ENCODE measurements at regions not wholly inside any gene's neighbourhood (a gene's known extent, or its start where the extent isn't known, plus 50 kb on each side); places are given as distances from the start of the nearest gene placed in this dataset.

DNA sequence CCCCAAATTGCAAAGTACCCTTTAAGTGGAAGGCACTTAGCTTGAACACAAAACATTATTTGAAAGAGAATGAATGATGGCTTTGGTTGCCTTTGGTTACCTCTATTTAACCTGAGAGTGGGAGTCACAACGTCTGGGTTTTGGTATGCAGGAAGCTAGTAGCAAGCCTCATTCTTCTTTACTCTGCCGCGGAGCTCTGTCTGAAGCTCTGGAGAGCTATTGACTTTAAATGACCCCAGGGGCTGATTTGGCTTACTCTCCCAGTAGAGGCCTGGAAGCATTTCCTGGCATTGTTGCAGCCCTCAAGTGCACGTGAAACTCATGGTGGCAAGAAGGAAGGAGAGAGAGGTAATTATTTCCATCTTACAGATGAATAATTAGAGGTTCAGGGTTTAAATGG lies 81.8 kb upstream of the MAGEA4 start:
- POLR2A ChIA-PET (ENCODE audit: unreplicated experiment) = no interaction called here
- no peak overlapping the region for H3K27ac ChIP-seq (ENCODE audit: low read length)
- no peaks in the 10 kb centered on the region for H3K79me2 ChIP-seq (ENCODE audit: low read length)
- no peaks in the 10 kb centered on the region for H3K9me3 ChIP-seq (ENCODE audit: low read length)
- CTCF ChIA-PET = no interaction called here
- no peaks in the 10 kb centered on the region for H3K27me3 ChIP-seq (ENCODE audit: low read length)
- H3K4me2 ChIP-seq (ENCODE audit: low read length) = no peak overlapping the region
- no peak overlapping the region for H3K4me3 ChIP-seq (ENCODE audit: low read length)
- H3K4me1 ChIP-seq (ENCODE audit: insufficient read depth, low read length) = no peaks in the 10 kb centered on the region
- TF ChIP-seq, protein P1, sequence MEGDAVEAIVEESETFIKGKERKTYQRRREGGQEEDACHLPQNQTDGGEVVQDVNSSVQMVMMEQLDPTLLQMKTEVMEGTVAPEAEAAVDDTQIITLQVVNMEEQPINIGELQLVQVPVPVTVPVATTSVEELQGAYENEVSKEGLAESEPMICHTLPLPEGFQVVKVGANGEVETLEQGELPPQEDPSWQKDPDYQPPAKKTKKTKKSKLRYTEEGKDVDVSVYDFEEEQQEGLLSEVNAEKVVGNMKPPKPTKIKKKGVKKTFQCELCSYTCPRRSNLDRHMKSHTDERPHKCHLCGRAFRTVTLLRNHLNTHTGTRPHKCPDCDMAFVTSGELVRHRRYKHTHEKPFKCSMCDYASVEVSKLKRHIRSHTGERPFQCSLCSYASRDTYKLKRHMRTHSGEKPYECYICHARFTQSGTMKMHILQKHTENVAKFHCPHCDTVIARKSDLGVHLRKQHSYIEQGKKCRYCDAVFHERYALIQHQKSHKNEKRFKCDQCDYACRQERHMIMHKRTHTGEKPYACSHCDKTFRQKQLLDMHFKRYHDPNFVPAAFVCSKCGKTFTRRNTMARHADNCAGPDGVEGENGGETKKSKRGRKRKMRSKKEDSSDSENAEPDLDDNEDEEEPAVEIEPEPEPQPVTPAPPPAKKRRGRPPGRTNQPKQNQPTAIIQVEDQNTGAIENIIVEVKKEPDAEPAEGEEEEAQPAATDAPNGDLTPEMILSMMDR (conservative IDR thresholded peaks at IDR 0.05; ENCODE audit: low read depth, low read length) = no peak
- TF ChIP-seq EZH2phosphoT487 (IDR thresholded peaks at IDR 0.05; ENCODE audit: borderline replicate concordance, low read length) = no peak
- TF ChIP-seq EZH2 (IDR thresholded peaks at IDR 0.05; ENCODE audit: low read length, unreplicated experiment) = no peak
- ATAC-seq = no peak
- H2AFZ ChIP-seq (ENCODE audit: low read length) = no peak overlapping the region
- DNase-seq = no peak
- no peaks in the 10 kb centered on the region for H4K20me1 ChIP-seq (ENCODE audit: low read length)
- H3F3A ChIP-seq (ENCODE audit: low read length, unreplicated experiment) = no peaks in the 10 kb centered on the region
- H3K9ac ChIP-seq (ENCODE audit: low read length) = no peak overlapping the region
- BruUV-seq (replicated peaks) = no TSS peak
- H3K36me3 ChIP-seq (ENCODE audit: low read depth, low read length) = no peaks in the 10 kb centered on the region
- H3K9me2 ChIP-seq (replicated peaks; ENCODE audit: low read length) = no peaks in the 10 kb centered on the region
- intact Hi-C loops (cut with micrococcal nuclease) = no loop called here

DNA sequence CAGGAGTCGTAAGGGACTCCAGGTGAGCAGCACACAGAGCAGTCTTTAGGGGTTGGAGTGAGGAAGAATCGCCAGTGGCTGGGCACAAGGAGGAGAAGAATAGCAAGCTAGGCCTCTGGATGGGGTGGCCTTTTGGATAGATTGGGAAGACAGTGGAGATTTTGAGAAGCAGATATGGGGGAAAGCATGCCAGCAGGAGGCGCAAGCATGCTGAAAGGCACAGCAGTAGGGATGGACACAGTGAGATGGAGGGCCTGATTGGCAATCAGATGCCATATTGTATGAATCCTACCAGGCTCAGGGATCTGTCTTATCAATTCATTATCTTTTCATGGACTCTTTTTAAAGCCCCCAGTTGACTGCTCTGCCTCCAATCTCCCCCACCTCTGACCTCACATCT lies 60.4 kb upstream of the MAGEA4 start:
- no peak overlapping the region for H2AFZ ChIP-seq (ENCODE audit: low read length)
- intact Hi-C loops (cut with micrococcal nuclease) = no loop called here
- no TSS peak for BruUV-seq (replicated peaks)
- no peaks in the 10 kb centered on the region for H3K9me2 ChIP-seq (replicated peaks; ENCODE audit: low read length)
- no peaks in the 10 kb centered on the region for H3K79me2 ChIP-seq (ENCODE audit: low read length)
- H3K9me3 ChIP-seq (ENCODE audit: low read length) = no peaks in the 10 kb centered on the region
- H3F3A ChIP-seq (ENCODE audit: low read length, unreplicated experiment) = no peaks in the 10 kb centered on the region
- ATAC-seq (no peak), DNase-seq (no peak)
- no peak overlapping the region for H3K4me2 ChIP-seq (ENCODE audit: low read length)
- H3K9ac ChIP-seq (ENCODE audit: low read length) = no peak overlapping the region
- CTCF ChIA-PET = no interaction called here
- H4K20me1 ChIP-seq (ENCODE audit: low read length) = no peaks in the 10 kb centered on the region
- POLR2A ChIA-PET (ENCODE audit: unreplicated experiment) = no interaction called here
- no peak overlapping the region for H3K4me3 ChIP-seq (ENCODE audit: low read length)
- no peaks in the 10 kb centered on the region for H3K4me1 ChIP-seq (ENCODE audit: insufficient read depth, low read length)
- no peaks in the 10 kb centered on the region for H3K36me3 ChIP-seq (ENCODE audit: low read depth, low read length)
- H3K27me3 ChIP-seq (ENCODE audit: low read length) = no peaks in the 10 kb centered on the region
- TF ChIP-seq, protein P1 (conservative IDR thresholded peaks at IDR 0.05; ENCODE audit: low read depth, low read length) = no peak
- TF ChIP-seq EZH2phosphoT487 (IDR thresholded peaks at IDR 0.05; ENCODE audit: borderline replicate concordance, low read length) (no peak), EZH2 (IDR thresholded peaks at IDR 0.05; ENCODE audit: low read length, unreplicated experiment) (no peak)
- no peak overlapping the region for H3K27ac ChIP-seq (ENCODE audit: low read length)

DNA sequence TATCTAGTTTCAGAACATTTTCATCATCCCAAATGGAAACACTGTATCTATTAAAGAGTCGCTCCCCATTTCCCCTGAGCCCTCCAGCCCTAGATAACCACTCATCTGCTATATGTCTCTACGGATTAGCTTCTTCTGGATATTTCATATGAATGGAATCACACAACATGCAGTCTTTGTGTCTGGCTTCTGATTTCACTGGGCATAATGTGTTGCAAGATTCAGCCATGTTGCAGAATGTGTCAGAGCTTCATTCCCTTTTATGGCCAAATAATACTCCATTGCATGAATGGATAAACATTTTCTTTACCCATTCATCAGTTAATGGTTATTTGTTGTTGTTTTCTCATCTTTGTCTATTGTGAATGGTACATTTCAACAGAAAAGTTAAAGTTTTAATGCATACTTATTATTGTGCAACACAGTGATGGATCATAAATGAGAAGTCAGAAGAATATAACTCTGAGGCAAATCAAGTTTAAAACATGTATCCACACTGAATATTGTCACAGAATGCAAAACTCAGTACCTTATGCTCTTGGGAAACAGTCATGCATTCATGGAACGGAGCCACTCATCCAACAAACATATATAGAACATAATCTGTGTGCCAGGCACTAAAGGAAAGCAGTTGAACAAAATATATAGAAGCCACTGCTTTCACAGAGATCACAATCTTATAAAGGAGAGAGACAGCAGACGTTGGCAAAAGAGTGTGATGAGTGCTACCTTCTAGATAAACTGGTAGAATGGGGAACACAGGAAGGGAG lies 57.8 kb upstream of the MAGEA4 start:
- Histone ChIP-seq H4K20me1 (ENCODE audit: low read length) (no peaks in the 10 kb centered on the region), H3K36me3 (ENCODE audit: low read depth, low read length) (no peaks in the 10 kb centered on the region), H3K27me3 (ENCODE audit: low read length) (no peaks in the 10 kb centered on the region), H3K4me3 (ENCODE audit: low read length) (no peak overlapping the region), H3K4me2 (ENCODE audit: low read length) (no peak overlapping the region), H3K27ac (ENCODE audit: low read length) (no peak overlapping the region), H3F3A (ENCODE audit: low read length, unreplicated experiment) (no peaks in the 10 kb centered on the region), H3K9ac (ENCODE audit: low read length) (no peak overlapping the region), H3K79me2 (ENCODE audit: low read length) (no peaks in the 10 kb centered on the region), H3K9me2 (replicated peaks; ENCODE audit: low read length) (no peaks in the 10 kb centered on the region), H2AFZ (ENCODE audit: low read length) (no peak overlapping the region), H3K4me1 (ENCODE audit: insufficient read depth, low read length) (no peaks in the 10 kb centered on the region), H3K9me3 (ENCODE audit: low read length) (no peaks in the 10 kb centered on the region)
- BruUV-seq (replicated peaks) = no TSS peak
- ChIA-PET POLR2A (ENCODE audit: unreplicated experiment) (no interaction called here), CTCF (no interaction called here)
- no peak for TF ChIP-seq EZH2 (IDR thresholded peaks at IDR 0.05; ENCODE audit: low read length, unreplicated experiment)
- TF ChIP-seq, protein P1 (conservative IDR thresholded peaks at IDR 0.05; ENCODE audit: low read depth, low read length) = no peak
- no peak for TF ChIP-seq EZH2phosphoT487 (IDR thresholded peaks at IDR 0.05; ENCODE audit: borderline replicate concordance, low read length)
- intact Hi-C loops (cut with micrococcal nuclease) = no loop called here
- DNase-seq (no peak), ATAC-seq (no peak)
